Neural cell (in vitro differentiated cells): ENCODE measurements at regions not wholly inside any gene's neighbourhood (a gene's known extent, or its start where the extent isn't known, plus 50 kb on each side); places are given as distances from the start of the nearest gene placed in this dataset.

Experiments used
- H2AFZ ChIP-seq: fragments of 200-600, 300-800 bp; sonication (generic), shearing (Covaris generic); 2 replicates; pipeline ENCODE4 v1.6.0; 2014; ENCODE audit warnings: low read depth, mild to moderate bottlenecking, antibody characterized with exemption, low read length, moderate library complexity
- H3F3A ChIP-seq: fragments of 200-600 bp; shearing (Covaris generic); 2 replicates; pipeline ENCODE4 v1.6.1; 2016; ENCODE audit warnings: mild to moderate bottlenecking, moderate library complexity, mixed read lengths, antibody characterized with exemption, low read length; ENCODE audit not compliant: insufficient read depth, poor library complexity, severe bottlenecking
- H3K27ac ChIP-seq: fragments of 200-600, 300-800 bp; sonication (generic), shearing (Covaris generic); 2 replicates; pipeline ENCODE4 v1.5.1; 2014; ENCODE audit warnings: mild to moderate bottlenecking, low read length, moderate library complexity
- H3K27me3 ChIP-seq: fragments of 300-800, 200-600 bp; sonication (generic), shearing (Covaris generic); 2 replicates; pipeline ENCODE4 v1.6.0; 2014; ENCODE audit warnings: mild to moderate bottlenecking, low read depth, low read length, moderate library complexity; ENCODE audit not compliant: insufficient read depth
- H3K36me3 ChIP-seq: fragments of 300-800, 200-600 bp; sonication (generic), shearing (Covaris generic); 2 replicates; pipeline ENCODE4 v1.5.1; 2014; ENCODE audit warnings: mild to moderate bottlenecking, antibody characterized with exemption, low read length, moderate library complexity; ENCODE audit not compliant: insufficient read depth
- H3K4me2 ChIP-seq: fragments of 300-800, 200-600 bp; sonication (generic), shearing (Covaris generic); 2 replicates; pipeline ENCODE4 v1.6.0; 2014; ENCODE audit warnings: mild to moderate bottlenecking, low read length
- H3K4me3 ChIP-seq: fragments of 300-800, 200-600 bp; sonication (generic), shearing (Covaris generic); 2 replicates; pipeline ENCODE4 v1.5.1; 2014; ENCODE audit warnings: mild to moderate bottlenecking, low read length, moderate library complexity
- H3K79me2 ChIP-seq: fragments of 200-600 bp; shearing (Covaris generic); replicated peaks from 2 replicates; pipeline ENCODE4 v1.6.0; 2014; ENCODE audit warnings: mild to moderate bottlenecking, low read length, moderate library complexity; ENCODE audit not compliant: insufficient read depth
- H3K9ac ChIP-seq: fragments of 300-800, 200-600 bp; sonication (generic), shearing (Covaris generic); 2 replicates; pipeline ENCODE4 v1.6.1; 2016; ENCODE audit warnings: mild to moderate bottlenecking, low read length, mixed read lengths
- H3K9me2 ChIP-seq: fragments of 200-600 bp; shearing (Covaris generic); 2 replicates; pipeline ENCODE4 v1.6.1; 2016; ENCODE audit warnings: mild to moderate bottlenecking, low read length, mixed read lengths; ENCODE audit not compliant: insufficient read depth
- H3K9me3 ChIP-seq: fragments of 200-600, 300-800 bp; sonication (generic), shearing (Covaris generic); 2 replicates; pipeline ENCODE4 v1.6.1; 2016; ENCODE audit warnings: mild to moderate bottlenecking, mixed run types, low read length, moderate library complexity, mixed read lengths
- H4K20me1 ChIP-seq: fragments of 200-600 bp; shearing (Covaris generic); 2 replicates; pipeline ENCODE4 v1.6.1; 2016; ENCODE audit warnings: mild to moderate bottlenecking, mixed run types; ENCODE audit not compliant: insufficient read depth
- EP300 ChIP-seq: fragments of 450-650 bp; conservative IDR thresholded peaks from 2 replicates; pipeline ENCODE4 v1.6.1; 2014; ENCODE audit warnings: antibody characterized with exemption, mild to moderate bottlenecking, moderate library complexity; ENCODE audit not compliant: poor library complexity, severe bottlenecking
- EZH2 ChIP-seq: fragments of 200-600, 300-800 bp; shearing (Covaris generic), sonication (generic); IDR thresholded peaks from 2 replicates; pipeline ENCODE4 v1.6.1; 2014; ENCODE audit warnings: antibody characterized with exemption, low read length, borderline replicate concordance, mild to moderate bottlenecking; ENCODE audit not compliant: insufficient read depth, poor library complexity, severe bottlenecking
- MXI1 ChIP-seq: fragments of 450-650 bp; conservative IDR thresholded peaks from 2 replicates; pipeline ENCODE4 v1.6.1; 2014; ENCODE audit warnings: antibody characterized with exemption, mild to moderate bottlenecking; ENCODE audit not compliant: poor library complexity, severe bottlenecking
- POLR2AphosphoS5 ChIP-seq: IDR thresholded peaks from 2 replicates; pipeline ENCODE4 v1.6.1; 2012
- RAD21 ChIP-seq: fragments of 450-650 bp; conservative IDR thresholded peaks from 2 replicates; pipeline ENCODE4 v1.6.1; 2014; ENCODE audit warnings: antibody characterized with exemption, mild to moderate bottlenecking, moderate library complexity
- SMC3 ChIP-seq: fragments of 450-650 bp; conservative IDR thresholded peaks from 2 replicates; pipeline ENCODE4 v1.6.1; 2014; ENCODE audit warnings: antibody characterized with exemption, mild to moderate bottlenecking, moderate library complexity; ENCODE audit not compliant: poor library complexity
- TAF1 ChIP-seq: IDR thresholded peaks from 2 replicates; pipeline ENCODE4 v1.6.1; 2012; ENCODE audit warnings: low read depth
- TF ChIP-seq, protein P1 (sequence below): fragments of 450-650 bp; IDR thresholded peaks from 2 replicates; pipeline ENCODE4 v1.5.1; 2014; ENCODE audit warnings: antibody characterized with exemption, mild to moderate bottlenecking, moderate library complexity; ENCODE audit not compliant: poor library complexity, severe bottlenecking
- TF ChIP-seq, protein P2 (sequence below): IDR thresholded peaks from 2 replicates; pipeline ENCODE4 v1.6.1; 2012; ENCODE audit warnings: borderline replicate concordance

- Histone ChIP-seq H3K9me2 (no peaks in the 10 kb centered on the region), H3K36me3 (no peaks in the 10 kb centered on the region), H3K9me3 (no peaks in the 10 kb centered on the region), H3K4me2 (no peak overlapping the region), H2AFZ (no peak overlapping the region), H3K79me2 (no peaks in the 10 kb centered on the region), H3K27ac (no peak overlapping the region), H3K27me3 (no peaks in the 10 kb centered on the region), H4K20me1 (no peaks in the 10 kb centered on the region), H3F3A (no peaks in the 10 kb centered on the region), H3K9ac (no peak overlapping the region), H3K4me3 (no peak overlapping the region)
- TF ChIP-seq POLR2AphosphoS5 = no peak
- TF ChIP-seq, protein P1, sequence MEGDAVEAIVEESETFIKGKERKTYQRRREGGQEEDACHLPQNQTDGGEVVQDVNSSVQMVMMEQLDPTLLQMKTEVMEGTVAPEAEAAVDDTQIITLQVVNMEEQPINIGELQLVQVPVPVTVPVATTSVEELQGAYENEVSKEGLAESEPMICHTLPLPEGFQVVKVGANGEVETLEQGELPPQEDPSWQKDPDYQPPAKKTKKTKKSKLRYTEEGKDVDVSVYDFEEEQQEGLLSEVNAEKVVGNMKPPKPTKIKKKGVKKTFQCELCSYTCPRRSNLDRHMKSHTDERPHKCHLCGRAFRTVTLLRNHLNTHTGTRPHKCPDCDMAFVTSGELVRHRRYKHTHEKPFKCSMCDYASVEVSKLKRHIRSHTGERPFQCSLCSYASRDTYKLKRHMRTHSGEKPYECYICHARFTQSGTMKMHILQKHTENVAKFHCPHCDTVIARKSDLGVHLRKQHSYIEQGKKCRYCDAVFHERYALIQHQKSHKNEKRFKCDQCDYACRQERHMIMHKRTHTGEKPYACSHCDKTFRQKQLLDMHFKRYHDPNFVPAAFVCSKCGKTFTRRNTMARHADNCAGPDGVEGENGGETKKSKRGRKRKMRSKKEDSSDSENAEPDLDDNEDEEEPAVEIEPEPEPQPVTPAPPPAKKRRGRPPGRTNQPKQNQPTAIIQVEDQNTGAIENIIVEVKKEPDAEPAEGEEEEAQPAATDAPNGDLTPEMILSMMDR = no peak
- TF ChIP-seq MXI1 = no peak
- TF ChIP-seq, protein P2, sequence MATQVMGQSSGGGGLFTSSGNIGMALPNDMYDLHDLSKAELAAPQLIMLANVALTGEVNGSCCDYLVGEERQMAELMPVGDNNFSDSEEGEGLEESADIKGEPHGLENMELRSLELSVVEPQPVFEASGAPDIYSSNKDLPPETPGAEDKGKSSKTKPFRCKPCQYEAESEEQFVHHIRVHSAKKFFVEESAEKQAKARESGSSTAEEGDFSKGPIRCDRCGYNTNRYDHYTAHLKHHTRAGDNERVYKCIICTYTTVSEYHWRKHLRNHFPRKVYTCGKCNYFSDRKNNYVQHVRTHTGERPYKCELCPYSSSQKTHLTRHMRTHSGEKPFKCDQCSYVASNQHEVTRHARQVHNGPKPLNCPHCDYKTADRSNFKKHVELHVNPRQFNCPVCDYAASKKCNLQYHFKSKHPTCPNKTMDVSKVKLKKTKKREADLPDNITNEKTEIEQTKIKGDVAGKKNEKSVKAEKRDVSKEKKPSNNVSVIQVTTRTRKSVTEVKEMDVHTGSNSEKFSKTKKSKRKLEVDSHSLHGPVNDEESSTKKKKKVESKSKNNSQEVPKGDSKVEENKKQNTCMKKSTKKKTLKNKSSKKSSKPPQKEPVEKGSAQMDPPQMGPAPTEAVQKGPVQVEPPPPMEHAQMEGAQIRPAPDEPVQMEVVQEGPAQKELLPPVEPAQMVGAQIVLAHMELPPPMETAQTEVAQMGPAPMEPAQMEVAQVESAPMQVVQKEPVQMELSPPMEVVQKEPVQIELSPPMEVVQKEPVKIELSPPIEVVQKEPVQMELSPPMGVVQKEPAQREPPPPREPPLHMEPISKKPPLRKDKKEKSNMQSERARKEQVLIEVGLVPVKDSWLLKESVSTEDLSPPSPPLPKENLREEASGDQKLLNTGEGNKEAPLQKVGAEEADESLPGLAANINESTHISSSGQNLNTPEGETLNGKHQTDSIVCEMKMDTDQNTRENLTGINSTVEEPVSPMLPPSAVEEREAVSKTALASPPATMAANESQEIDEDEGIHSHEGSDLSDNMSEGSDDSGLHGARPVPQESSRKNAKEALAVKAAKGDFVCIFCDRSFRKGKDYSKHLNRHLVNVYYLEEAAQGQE = no peak
- TF ChIP-seq EP300 = no peak
- no peak for TF ChIP-seq RAD21
- no peak for TF ChIP-seq SMC3
- TF ChIP-seq EZH2 = no peak
- no peak for TF ChIP-seq TAF1
These were observed 55.8 kb upstream of the ENPP6 start for GRCh38 chr4:184273166-184274147.

- no peak overlapping the region for H3K9ac ChIP-seq
- H3K9me3 ChIP-seq = no peaks in the 10 kb centered on the region
- TF ChIP-seq EP300 (no peak), EZH2 (no peak), RAD21 (no peak), POLR2AphosphoS5 (no peak), TAF1 (no peak), SMC3 (no peak), MXI1 (no peak)
- TF ChIP-seq, protein P2 = no peak
- TF ChIP-seq, protein P1 = no peak
- H4K20me1 ChIP-seq = no peaks in the 10 kb centered on the region
- H3K27ac ChIP-seq = no peak overlapping the region
- H3K9me2 ChIP-seq = no peaks in the 10 kb centered on the region
- H2AFZ ChIP-seq = no peak overlapping the region
- H3K27me3 ChIP-seq = no peaks in the 10 kb centered on the region
- no peaks in the 10 kb centered on the region for H3K79me2 ChIP-seq
- no peak overlapping the region for H3K4me2 ChIP-seq
- H3F3A ChIP-seq = no peaks in the 10 kb centered on the region
- H3K4me3 ChIP-seq = no peak overlapping the region
- H3K36me3 ChIP-seq = no peaks in the 10 kb centered on the region
These were observed 53.2 kb upstream of the ENPP6 start for GRCh38 chr4:184270808-184271413.
